GM12891 (cell line): ENCODE measurements at regions not wholly inside any gene's neighbourhood (a gene's known extent, or its start where the extent isn't known, plus 50 kb on each side); places are given as distances from the start of the nearest gene placed in this dataset.

ENCODE experiments used
- PAX5 ChIP-seq: IDR thresholded peaks from 2 replicates; pipeline ENCODE4 v1.6.1; 2011; ENCODE audit warnings: low read length, moderate library complexity, mild to moderate bottlenecking; ENCODE audit not compliant: insufficient read depth, severe bottlenecking
- POLR2A ChIP-seq: IDR thresholded peaks from 2 replicates; pipeline ENCODE4 v1.6.1; 2011; ENCODE audit warnings: low read depth, low read length, control low read depth
- POLR2AphosphoS5 ChIP-seq: IDR thresholded peaks from 2 replicates; pipeline ENCODE4 v1.6.1; 2011; ENCODE audit warnings: low read depth, low read length, control low read depth
- TAF1 ChIP-seq: IDR thresholded peaks from 2 replicates; pipeline ENCODE4 v1.6.1; 2011; ENCODE audit warnings: low read depth, low read length, control low read depth

GRCh38 chr2:175500255-175500654 lies 318.7 kb upstream of the ATP5MC3 start:
- TF ChIP-seq POLR2A (no peak), POLR2AphosphoS5 (no peak), TAF1 (no peak), PAX5 (no peak)
